ENCODE measurements at regions not wholly inside any gene's neighbourhood (a gene's known extent, or its start where the extent isn't known, plus 50 kb on each side); places are given as distances from the start of the nearest gene placed in this dataset.

DNA sequence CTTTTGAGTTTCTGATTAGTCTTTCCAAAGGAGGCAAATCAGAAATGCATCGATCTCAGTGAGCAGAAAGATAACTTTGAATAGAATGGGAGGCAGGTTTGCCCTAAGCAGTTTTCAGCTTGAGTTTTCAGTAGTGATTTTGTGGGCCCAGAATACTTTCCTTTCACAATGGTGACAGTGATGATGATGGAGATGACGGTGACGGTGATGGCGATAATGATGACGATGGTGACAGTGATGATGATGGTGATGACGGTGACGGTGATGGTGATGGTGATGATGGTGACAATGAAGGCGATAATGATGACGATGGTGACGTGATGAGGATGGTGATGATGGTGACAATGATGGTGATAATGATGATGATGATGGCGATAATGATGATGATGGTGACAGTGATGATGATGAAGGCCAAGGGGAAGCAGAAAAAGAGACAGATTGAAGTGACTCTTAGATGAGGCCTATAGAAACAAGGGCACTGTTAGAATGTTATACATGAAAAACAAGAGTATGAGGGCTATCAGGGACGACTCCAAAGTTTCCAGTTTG is 153.4 kb upstream of the B3GAT1 start:
- TF ChIP-seq, protein P1, sequence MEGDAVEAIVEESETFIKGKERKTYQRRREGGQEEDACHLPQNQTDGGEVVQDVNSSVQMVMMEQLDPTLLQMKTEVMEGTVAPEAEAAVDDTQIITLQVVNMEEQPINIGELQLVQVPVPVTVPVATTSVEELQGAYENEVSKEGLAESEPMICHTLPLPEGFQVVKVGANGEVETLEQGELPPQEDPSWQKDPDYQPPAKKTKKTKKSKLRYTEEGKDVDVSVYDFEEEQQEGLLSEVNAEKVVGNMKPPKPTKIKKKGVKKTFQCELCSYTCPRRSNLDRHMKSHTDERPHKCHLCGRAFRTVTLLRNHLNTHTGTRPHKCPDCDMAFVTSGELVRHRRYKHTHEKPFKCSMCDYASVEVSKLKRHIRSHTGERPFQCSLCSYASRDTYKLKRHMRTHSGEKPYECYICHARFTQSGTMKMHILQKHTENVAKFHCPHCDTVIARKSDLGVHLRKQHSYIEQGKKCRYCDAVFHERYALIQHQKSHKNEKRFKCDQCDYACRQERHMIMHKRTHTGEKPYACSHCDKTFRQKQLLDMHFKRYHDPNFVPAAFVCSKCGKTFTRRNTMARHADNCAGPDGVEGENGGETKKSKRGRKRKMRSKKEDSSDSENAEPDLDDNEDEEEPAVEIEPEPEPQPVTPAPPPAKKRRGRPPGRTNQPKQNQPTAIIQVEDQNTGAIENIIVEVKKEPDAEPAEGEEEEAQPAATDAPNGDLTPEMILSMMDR (IDR thresholded peaks at IDR 0.05) = no peak
- TF ChIP-seq POLR2AphosphoS5 (IDR thresholded peaks at IDR 0.05; ENCODE audit: low read depth, low read length) (no peak), SIN3A (IDR thresholded peaks at IDR 0.05; ENCODE audit: borderline replicate concordance, insufficient read depth, low read depth, low read length) (no peak)
- TF ChIP-seq, protein P2, sequence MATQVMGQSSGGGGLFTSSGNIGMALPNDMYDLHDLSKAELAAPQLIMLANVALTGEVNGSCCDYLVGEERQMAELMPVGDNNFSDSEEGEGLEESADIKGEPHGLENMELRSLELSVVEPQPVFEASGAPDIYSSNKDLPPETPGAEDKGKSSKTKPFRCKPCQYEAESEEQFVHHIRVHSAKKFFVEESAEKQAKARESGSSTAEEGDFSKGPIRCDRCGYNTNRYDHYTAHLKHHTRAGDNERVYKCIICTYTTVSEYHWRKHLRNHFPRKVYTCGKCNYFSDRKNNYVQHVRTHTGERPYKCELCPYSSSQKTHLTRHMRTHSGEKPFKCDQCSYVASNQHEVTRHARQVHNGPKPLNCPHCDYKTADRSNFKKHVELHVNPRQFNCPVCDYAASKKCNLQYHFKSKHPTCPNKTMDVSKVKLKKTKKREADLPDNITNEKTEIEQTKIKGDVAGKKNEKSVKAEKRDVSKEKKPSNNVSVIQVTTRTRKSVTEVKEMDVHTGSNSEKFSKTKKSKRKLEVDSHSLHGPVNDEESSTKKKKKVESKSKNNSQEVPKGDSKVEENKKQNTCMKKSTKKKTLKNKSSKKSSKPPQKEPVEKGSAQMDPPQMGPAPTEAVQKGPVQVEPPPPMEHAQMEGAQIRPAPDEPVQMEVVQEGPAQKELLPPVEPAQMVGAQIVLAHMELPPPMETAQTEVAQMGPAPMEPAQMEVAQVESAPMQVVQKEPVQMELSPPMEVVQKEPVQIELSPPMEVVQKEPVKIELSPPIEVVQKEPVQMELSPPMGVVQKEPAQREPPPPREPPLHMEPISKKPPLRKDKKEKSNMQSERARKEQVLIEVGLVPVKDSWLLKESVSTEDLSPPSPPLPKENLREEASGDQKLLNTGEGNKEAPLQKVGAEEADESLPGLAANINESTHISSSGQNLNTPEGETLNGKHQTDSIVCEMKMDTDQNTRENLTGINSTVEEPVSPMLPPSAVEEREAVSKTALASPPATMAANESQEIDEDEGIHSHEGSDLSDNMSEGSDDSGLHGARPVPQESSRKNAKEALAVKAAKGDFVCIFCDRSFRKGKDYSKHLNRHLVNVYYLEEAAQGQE (IDR thresholded peaks at IDR 0.05; ENCODE audit: insufficient read depth in 1 of 2, low read depth in 2 of 2, low read length in 1 of 2) = no peak

Measured in Panc1 (cell line).